Breast epithelium (tissue), 3 donors: ENCODE measurements at regions not wholly inside any gene's neighbourhood (a gene's known extent, or its start where the extent isn't known, plus 50 kb on each side); places are given as distances from the start of the nearest gene placed in this dataset.

Experiments used
- POLR2A ChIP-seq: fragments of 450-650 bp; IDR thresholded peaks from one replicate; pipeline ENCODE4 v1.6.1; 2016; ENCODE audit warnings: antibody characterized with exemption, mild to moderate bottlenecking, moderate library complexity
- POLR2AphosphoS5 ChIP-seq, 3 donors: sonication (generic); formaldehyde crosslinking; IDR thresholded peaks; one replicate each; pipeline ENCODE4 v1.6.1; 2017; ENCODE audit warnings: antibody characterized with exemption in 3 of 3
- TF ChIP-seq, protein P1 (sequence below), 3 donors: fragments of 450-650 bp; IDR thresholded peaks; one replicate each; pipeline ENCODE4 v1.5.1; 2016 to 2017; ENCODE audit warnings: antibody characterized with exemption in 3 of 3, mild to moderate bottlenecking in 3 of 3, moderate library complexity in 3 of 3

DNA sequence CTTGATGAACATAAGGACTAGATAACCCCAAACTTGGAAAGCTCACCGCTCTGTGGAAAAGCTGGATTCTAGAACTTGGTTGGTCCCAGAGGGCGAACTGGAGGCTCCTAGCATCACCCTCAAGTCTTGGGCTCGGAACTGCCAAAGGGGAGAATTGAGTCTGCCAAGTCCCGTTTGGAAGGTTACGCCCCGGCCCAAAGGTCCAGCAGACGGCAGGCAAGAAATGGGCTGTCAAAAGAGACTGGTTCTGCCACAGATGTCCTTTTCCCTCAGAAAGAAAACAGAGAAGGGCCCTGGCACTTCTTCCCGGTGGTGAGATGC is 182.2 kb downstream of the ANAPC1 start:
- TF ChIP-seq, protein P1, sequence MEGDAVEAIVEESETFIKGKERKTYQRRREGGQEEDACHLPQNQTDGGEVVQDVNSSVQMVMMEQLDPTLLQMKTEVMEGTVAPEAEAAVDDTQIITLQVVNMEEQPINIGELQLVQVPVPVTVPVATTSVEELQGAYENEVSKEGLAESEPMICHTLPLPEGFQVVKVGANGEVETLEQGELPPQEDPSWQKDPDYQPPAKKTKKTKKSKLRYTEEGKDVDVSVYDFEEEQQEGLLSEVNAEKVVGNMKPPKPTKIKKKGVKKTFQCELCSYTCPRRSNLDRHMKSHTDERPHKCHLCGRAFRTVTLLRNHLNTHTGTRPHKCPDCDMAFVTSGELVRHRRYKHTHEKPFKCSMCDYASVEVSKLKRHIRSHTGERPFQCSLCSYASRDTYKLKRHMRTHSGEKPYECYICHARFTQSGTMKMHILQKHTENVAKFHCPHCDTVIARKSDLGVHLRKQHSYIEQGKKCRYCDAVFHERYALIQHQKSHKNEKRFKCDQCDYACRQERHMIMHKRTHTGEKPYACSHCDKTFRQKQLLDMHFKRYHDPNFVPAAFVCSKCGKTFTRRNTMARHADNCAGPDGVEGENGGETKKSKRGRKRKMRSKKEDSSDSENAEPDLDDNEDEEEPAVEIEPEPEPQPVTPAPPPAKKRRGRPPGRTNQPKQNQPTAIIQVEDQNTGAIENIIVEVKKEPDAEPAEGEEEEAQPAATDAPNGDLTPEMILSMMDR (IDR thresholded peaks at IDR 0.05): no peak
- TF ChIP-seq POLR2AphosphoS5 (IDR thresholded peaks at IDR 0.05) (no peak), POLR2A (no peak)
